DMS153 treated with DMSO at 0.1 percent for 48 hours (cell line): ENCODE measurements at regions not wholly inside any gene's neighbourhood (a gene's known extent, or its start where the extent isn't known, plus 50 kb on each side); places are given as distances from the start of the nearest gene placed in this dataset.

ENCODE experiments used
- DNase-seq: peaks from one replicate; lab custom pipeline; 2025; ENCODE audit not compliant: unreplicated experiment; lab: John Stamatoyannopoulos, UW

DNA sequence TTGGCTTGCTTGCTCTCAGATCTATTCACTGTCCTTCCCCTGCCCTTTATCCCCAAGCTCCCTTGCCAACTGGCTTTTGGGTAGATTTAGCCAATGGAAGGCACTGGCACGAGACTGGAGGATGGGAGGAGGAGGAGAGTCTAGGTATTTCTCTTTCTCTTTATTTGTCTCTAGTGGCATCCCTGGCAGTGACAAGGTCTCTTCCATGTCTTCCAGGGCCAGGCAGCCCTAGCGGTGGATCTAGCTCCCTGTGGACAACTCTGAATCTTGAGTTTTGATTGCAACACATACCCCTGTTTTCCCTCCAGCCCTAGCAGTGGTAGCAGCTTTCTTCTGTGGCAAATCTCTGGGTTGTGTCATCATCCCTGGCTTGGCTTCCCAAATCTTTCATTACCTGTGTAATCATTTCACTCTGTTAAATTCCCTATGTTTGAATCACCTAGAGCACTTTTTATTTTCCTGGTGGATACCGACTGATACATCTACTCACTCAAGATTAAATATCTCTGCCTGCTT is 171.1 kb upstream of the IRX6 start:
- DNase-seq, result no peak

DNA sequence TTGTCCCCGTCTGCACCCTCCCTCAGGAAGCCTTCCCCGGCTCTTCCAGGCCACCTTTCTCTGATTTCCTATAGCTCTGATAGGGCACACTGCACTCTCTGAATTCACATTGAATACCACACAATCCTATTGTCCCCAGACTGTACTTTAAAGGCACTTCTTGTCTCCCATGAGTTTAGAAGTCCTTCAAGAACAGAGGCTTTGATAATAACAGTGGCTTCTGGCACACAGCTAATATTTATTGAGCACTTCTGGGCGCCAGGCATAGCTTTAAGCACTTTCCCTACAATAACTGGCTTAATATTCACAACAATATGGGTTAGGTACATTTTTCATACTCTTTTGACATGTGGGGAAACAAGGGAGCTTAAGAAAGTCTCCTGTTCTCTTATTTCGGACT is 169.7 kb upstream of the IRX6 start:
- no peak for DNase-seq

DNA sequence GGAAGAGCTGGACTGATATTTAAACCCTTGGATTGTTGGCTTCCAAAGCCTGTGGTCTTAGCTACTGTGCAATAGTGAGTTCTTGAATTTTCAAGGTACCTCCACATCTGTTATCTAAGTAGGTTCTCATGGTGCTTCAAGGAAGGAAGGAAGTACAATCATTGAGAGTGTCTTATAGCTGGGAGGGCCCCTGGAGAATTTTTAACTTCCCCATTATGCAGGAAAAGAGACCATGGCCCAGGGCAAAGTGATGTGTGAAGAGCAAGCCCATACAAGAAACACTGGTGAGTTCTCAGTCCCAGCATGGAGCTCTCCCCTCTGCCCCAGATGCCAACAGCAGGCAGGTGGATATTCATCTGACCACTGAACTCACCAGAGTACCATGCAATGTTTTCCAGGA is 169.0 kb upstream of the IRX6 start:
- DNase-seq, result no peak

DNA sequence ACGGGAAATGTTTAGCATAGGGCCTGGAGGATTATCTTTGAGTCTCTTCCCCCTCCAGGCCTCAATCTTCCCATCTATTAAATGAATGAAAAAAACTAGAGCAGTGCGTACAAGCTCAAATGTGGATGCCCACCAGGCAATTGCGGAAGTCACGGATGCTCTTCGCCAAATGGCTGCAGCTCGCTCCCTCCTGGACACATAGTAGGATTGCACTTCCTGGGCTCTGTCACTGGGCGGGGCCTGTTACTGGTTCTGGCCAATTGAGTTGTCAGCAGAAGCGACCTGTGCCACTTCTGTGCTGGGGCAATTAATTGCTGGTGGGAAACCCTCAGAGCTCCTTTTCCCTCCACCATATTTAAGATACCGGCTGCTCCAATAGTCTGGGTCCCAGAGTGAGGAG is 168.2 kb upstream of the IRX6 start:
- no peak for DNase-seq

DNA sequence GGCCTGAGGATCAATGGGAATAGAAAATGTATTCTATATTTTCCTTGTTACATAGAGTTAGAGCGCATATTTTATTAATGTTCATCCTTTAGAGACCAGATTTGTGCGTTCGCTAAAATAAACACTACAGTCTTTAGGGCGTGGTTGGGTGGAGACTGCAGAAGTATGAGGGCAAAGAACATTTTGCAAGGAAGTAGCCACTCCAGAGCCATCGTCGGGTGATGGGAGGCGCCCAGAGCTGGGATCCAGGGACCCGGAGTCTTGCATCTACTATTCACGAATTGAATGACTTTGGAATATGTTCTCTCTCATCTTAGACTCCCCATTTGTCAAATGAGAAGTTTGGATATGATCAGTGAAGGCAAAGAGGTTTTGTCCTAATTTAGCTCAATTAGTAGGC is 154.2 kb upstream of the IRX6 start:
- no peak for DNase-seq

DNA sequence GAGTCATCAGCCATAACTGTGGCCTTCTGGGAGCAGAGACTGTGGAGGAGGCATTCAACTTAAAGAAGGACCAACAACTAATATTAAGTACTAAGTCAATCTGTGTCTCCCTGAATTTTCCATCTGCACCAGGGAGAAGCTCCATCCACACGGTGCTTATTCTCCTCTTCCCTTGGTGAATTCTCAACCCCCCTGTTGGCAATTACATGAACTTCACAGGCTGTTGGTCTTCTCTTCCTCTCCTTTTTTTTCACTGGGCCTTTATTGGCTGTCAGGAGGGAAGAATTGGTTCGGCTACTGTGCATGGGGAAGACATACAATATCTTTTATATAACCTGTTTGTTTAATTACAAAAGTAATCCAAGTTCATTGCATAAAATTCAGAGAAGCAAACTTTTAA is 152.8 kb upstream of the IRX6 start:
- no peak for DNase-seq

DNA sequence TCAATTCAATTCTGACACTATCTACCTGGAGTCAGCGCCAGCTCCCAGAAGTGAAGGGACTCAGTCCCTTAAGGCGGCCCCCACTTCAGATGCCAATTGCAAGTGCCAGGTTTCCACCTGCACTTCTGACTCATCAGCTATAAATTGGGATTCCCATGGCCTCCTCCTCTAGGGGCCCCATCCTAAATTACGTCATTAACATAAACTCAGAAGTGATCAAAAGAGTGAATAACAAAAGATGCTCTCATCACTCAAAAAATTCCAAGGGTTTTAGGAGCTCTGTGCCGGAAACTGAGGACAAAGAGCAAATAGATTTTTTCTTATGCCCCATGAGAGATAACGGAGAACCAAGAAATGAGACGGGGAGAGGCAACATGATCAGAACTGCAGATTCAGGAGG is 148.6 kb upstream of the IRX6 start:
- no peak for DNase-seq

DNA sequence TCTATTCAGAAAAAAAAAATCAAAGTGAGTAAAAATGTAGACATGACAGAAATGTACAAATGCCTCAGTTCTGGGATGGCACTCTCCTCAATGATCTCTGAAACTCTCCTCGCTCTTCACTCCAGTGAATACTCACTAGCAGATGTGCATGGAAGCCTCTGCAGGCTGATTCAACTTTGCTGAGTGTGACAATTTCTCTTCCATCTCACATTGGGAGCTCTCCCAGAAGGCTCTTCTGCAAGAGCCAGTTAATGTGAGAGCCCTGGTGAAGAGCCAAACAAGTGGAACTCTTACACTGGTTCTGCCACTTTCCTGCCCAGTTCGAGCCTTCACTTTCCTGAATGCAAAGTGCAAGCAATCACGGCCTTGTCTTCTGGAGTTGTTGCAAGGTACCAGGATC is 147.1 kb upstream of the IRX6 start:
- no peak for DNase-seq

DNA sequence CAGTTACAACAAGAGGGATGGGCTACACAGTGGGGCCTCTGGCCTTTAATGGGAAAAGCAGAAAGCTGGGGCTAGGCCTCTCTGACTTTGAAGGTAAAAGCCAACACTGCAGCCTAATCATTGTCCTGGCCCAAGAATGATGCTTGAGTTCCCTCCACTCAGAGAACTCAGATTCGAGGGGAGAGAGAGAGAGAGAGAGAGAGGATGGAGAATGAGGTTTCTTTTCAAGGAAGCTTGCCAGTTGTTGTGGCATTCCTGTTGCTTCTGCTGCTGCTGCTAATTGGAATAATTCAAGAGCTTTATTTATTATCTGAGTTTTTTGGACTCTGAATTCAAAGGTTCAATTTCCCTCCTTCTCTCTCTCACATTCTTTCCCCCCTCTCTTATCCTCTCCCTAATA is 144.6 kb upstream of the IRX6 start:
- DNase-seq, result no peak

DNA sequence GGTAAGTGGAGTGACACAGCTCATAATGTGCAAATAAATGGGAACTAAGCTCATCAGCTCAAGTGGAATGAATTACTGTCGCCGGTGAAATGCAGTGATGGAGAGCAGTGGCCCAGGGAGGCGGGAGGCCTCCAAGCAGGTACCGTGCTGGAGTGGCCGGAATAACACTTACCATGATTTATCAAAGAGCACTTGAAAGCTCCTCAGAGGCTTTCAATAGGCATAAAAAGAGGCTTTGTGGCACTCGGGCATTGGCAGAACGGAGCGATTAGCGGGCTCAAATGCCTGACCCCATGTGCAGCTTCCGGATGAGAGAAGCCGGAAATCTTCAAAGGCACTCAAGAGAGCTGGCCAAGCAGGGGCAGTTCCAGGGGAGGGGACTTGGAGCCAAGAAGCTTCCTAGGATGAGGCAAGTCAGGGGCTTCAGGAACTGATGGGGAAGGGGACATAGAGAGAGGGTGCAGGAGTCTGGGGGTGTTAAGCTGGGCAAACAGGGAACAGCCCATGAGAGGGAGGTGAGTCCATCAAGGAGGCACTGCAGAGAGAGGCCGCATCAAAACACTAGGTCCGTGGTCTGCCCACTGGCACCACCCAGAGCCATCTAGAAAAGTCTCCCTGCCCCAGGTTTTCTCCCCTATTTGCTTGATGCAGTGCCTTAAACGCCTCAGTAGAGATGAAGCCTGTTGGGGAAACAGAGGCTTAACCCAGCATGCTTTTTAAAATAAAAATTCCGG is 144.0 kb upstream of the IRX6 start:
- peak; percentile 67 for DNase-seq

DNA sequence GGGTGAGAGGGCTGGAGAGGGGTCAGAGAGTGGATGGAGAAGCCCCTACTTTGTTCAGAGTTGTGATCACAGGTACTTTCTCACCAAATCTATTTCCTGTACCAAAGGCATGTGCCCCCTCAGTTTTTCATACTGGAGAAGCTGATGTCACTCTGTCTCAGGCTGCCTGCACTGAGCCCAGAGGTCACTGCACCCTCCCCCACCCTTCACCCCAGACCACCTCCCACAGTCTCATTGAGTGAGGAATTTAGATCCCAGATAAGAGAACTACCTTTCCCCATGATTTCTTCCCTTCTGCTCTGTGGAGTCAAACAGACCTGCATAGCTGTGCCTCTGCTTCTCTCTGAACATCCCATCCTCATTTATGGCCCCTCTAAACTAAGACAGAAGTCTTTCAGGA is 140.0 kb upstream of the IRX6 start:
- no peak for DNase-seq

DNA sequence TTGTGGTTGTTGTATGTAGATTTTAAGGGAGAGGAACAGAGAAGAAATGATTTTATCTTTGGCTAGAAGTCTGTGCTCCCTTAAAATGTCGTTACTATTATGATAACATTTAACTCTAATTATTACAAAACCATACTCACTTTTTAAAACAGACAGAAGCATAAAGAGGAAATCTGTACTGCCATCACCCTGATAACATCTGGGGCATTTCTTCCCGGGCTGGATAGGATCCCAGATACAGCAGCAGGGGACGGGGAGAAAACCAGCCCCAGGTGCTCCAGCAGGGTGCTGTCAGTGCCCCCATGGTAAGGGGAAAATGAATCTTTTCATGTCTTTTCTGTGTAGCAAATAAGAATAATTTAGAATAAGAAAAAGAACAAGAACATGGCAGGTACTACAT is 139.4 kb upstream of the IRX6 start:
- DNase-seq, result no peak

DNA sequence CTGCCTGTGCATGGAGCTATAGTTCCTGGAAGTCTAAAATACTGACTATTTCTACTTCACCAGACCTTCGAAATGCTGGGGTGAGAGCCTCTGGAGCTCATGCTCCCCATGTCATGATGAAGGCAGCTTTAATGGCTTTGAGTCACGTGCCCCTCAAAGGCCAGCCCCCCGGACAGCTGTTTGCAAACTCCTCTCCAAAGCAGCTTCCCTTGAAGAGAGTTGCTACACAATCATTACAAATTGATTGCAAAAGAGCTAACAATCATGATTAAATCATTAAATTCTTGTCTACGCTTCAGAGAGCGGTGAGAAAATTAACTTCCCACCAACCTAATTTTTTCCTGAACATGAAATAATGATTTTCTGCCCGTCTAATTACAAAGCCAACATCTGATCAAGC is 134.8 kb upstream of the IRX6 start:
- no peak for DNase-seq

DNA sequence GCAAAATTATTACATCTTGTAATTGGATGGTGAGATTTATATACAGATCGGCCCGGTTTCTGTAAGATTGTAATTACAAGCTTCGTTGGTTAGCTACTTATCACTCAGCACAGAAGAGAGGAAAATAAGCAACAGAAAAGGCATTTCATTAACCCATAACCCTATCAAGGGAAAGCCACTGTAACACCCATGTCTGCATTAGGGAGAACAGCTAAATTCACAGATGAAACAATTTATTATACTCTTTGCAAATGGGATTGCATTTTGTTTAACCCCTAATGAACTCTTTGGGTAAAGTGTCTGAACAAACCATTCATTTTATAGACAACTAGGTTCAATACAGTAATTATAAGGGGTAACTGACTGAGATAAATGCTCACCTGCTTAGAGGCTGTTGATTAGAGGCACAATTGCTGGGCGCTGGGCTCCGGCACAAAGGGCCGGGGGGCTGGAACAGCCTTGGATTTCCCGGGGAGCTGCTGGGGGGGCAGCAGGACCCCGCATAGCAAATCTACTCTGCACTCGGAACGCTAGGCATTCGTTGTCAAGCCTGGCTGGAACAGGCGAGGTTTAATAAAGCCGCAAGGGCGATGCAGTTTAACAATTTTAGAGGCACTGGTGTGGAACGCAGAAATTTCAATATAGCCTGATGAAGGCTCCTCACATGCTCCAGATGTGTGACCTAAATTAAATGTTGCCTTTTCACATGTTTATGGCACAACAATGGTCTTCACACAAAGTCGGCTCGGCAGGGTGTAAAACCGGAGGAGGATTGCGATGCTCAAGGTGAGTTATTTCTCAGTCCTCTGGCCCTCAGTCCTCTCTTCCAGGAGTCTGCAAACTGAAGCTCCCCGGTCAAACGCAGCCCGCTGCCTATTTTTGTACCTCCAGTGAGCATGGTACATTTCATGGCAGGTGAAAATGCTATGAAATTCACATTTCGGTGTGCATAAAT is 134.0 kb upstream of the IRX6 start:
- no peak for DNase-seq

DNA sequence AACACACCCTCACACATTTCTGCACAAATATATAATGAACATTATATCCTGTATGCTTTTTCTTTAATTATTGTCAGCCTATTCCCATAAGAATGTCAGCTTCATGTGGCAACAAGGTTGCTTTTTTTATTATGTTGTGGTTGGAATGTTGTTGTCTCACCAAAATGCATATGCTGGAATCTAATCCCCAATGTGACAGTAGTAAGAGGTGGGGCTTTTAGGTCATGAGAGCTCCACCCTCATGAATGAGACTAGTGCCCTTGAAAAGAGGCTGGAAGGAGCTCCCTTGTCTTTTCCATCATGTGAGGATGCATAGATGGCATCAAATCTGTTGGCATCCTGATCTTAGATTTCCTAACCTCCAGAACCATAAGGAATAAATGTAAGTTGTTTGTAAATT is 131.3 kb upstream of the IRX6 start:
- DNase-seq, result no peak

DNA sequence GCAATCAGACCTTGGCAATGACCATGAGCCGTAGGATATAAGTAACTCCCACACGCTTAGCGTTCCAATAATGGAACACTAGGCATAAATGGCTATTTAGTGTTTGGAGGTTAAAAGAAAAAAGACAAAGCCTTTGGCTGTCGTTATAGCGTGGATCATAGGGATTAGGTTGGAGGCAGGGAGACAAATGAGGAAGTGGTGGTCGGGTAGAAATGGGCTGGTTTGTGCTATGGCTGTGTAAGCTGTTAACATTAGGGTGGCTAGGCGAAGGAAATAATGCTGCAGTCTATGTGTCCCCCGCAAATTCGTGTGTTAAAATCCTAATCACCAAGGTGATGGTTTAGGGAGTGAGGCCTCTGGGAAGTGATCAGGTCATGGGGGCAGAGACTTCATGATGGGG is 120.4 kb upstream of the IRX6 start:
- DNase-seq, result no peak

DNA sequence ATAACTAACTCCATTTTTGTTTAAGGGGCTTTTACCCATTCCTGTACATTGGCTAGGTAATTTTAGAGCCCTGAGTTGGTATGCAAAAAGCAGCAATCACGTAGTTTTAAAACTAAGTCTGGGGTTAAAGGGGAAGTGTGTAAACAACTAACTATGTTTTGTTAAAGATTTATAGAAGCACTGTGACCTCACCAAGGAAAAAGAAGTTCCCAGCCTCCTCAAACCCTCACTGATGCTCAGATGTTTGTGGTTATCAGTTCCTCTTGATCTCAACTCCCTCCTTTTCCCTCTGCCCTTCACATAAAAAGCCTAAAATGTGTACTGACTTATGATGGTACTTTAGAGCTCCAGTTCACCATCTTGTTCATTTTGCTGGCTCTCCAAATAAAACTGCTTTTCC is 119.9 kb upstream of the IRX6 start:
- no peak for DNase-seq

DNA sequence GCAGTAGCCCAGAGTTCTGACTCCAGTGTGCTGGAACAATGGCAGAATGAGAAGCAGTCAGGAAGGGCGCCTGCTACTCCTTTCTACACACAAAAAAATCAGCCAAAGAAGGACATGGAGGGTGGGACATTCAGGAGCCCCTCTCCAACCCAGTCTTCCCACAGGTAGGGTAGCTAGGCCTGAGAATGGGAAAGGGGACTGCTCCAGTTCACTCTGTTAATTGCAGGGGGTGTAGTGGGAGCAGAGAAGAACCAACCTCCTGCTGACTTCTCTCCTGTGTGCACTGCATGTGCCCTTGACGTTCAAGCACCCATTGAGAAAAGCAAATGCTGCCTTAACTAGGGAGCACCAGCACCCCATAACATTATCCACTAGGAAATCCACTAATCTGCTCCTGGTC is 119.1 kb upstream of the IRX6 start:
- no peak for DNase-seq

DNA sequence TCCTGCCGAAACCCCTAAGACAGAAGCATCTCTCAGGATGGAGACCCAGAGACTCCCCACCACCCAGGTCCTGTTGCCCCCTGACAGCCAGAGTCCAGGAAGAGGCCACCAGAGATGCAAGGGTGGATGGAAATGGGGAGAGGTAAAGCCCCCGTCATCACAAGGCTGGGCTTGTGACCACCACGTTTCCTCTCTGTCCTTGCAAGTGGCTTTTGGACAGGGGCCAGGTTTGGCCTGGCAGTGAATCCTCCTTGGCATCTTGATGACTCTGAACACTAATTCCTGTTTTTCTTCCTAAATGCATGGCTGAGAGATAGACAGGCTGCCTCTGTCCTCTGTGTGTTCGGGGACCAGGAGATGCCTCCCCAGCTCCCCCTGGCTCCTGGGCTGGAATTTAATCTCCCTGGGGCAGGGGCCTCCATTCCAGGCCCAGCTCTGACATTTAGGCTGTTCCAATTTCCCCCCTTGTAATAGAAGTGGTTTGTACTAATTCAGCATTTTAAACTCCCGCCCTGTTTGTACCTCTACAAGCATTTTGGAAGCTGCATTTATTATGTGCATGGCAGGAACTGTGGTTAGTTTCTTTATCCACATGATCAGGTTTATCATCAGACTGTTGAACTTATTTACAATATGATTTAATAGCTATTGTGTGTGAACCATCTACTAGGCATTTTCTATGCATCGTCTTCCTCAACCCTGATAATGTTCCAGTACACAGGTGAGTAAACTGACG is 116.1 kb upstream of the IRX6 start:
- no peak for DNase-seq

DNA sequence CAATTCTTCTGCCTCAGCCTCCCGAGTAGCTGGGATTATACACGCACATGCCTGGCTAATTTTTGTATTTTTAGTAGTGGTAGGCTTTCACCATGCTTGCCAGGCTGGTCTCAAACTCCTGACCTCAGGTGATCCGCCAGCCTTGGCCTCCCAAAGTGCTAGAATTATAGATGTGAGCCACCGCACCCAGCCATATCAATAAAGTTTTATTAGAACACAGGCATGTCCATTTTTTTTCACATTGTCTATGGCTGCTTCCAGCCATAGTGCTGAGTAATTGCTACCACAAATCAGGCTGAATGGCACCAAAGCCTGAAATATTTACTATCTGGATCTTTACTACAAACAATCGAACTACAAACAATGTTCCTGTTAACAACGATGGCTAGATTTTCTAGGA is 114.4 kb upstream of the IRX6 start:
- no peak for DNase-seq

DNA sequence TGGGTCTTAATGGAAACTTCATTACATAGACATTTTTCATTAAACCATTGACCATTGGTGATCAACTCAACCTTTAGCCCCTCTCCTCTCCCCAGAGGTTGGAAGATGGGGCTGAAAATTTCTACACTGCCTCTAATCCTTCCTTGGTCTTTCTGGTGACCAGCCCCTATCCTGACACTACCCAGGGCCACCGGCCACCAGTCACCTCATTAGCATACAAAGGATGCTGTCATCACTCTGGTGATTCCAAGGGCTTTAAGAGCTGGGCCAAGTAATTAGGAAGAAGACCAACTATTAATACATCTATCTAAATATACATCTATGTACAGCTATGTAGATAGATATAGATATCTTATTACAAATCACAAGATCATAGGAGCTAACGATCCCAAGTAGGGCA is 111.2 kb upstream of the IRX6 start:
- no peak for DNase-seq

DNA sequence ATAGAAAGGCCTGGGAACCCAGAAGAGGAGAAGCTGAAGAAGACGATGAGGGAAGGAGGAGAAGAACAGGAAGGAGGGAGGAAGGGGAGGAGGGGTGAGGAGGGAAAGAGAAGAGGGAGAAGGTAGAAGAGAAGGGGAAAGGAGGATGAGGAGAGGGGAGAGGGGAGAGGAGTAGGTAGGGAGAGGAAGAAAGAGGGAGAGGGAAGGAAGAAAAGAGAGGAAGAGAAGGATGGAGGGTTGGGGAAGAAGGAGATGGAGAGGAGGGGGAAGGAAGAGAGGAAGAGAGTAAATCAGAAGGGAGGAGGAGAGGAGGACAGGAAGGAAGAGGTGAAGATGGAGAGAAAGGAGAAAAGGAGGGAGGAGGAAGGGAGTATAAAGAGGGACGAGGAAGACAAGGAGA is 109.6 kb upstream of the IRX6 start:
- no peak for DNase-seq
